Panc1 (cell line): ENCODE measurements at regions not wholly inside any gene's neighbourhood (a gene's known extent, or its start where the extent isn't known, plus 50 kb on each side); places are given as distances from the start of the nearest gene placed in this dataset.

ENCODE experiments used
- CTCF ChIP-seq: fragments of 450-650 bp; IDR thresholded peaks from 2 replicates; pipeline ENCODE4 v1.5.1; 2017; ENCODE audit warnings: mild to moderate bottlenecking
- POLR2AphosphoS5 ChIP-seq: IDR thresholded peaks from 2 replicates; pipeline ENCODE4 v1.6.1; 2012; ENCODE audit warnings: mild to moderate bottlenecking, low read depth, low read length, moderate library complexity

- TF ChIP-seq POLR2AphosphoS5, result no peak
- TF ChIP-seq CTCF, result no peak
Measured at GRCh38 chr3:135500034-135500433, 465.5 kb upstream of the PPP2R3A start.
